T-helper 2 cell treated with Interferon-gamma antibody and Interleukin-4, amounts not matched to agents 5 μg/mL and 100 μg/mL, for 36 hours (primary cell): ENCODE measurements at regions not wholly inside any gene's neighbourhood (a gene's known extent, or its start where the extent isn't known, plus 50 kb on each side); places are given as distances from the start of the nearest gene placed in this dataset.
"Not testable (repeated sequence)": the region's sequence is repeated elsewhere in the genome, so short reads cannot be mapped to it uniquely, and the experiment has no call there.

Experiments
- DNase-seq: peaks from one replicate; pipeline ENCODE4 v3.0.0; 2021; ENCODE audit warnings: low spot score
- H3K27ac Mint-ChIP-seq: one replicate; pipeline ENCODE4 v1.8.0; 2021; ENCODE audit warnings: mild to moderate bottlenecking, mixed read lengths
- H3K27me3 Mint-ChIP-seq: one replicate; pipeline ENCODE4 v1.8.0; 2021; ENCODE audit warnings: low read depth, mixed read lengths
- H3K36me3 Mint-ChIP-seq: one replicate; pipeline ENCODE4 v1.8.0; 2021; ENCODE audit warnings: low read depth, mixed read lengths
- H3K4me1 Mint-ChIP-seq: one replicate; pipeline ENCODE4 v1.8.0; 2021; ENCODE audit warnings: low read depth, mixed read lengths
- H3K4me3 Mint-ChIP-seq: one replicate; pipeline ENCODE4 v1.8.0; 2022; ENCODE audit warnings: mild to moderate bottlenecking, moderate library complexity, mixed read lengths
- H3K9me3 Mint-ChIP-seq: one replicate; pipeline ENCODE4 v1.8.0; 2021; ENCODE audit warnings: mixed read lengths

GRCh38 chr12:42030588-42030987 lies 114.1 kb downstream of the GXYLT1 start:
- no peak for DNase-seq
- H3K36me3 Mint-ChIP-seq: no peaks in the 10 kb centered on the region

GRCh38 chr12:42027546-42027945 lies 117.1 kb downstream of the GXYLT1 start:
- no peaks in the 10 kb centered on the region for H3K9me3 Mint-ChIP-seq
- no peaks in the 10 kb centered on the region for H3K36me3 Mint-ChIP-seq
- H3K4me1 Mint-ChIP-seq: peaks cover 6% of the 10 kb centered on the region
- H3K27me3 Mint-ChIP-seq: peaks cover 7% of the 10 kb centered on the region
- no peak overlapping the region for H3K4me3 Mint-ChIP-seq
- DNase-seq: no peak
- H3K27ac Mint-ChIP-seq: no peak overlapping the region

More at GRCh38 chr12:42030588-42030987, 114.1 kb downstream of the GXYLT1 start:
- Mint-ChIP-seq H3K4me1 (no peaks in the 10 kb centered on the region), H3K27ac (no peak overlapping the region), H3K27me3 (peaks cover 8% of the 10 kb centered on the region), H3K9me3 (no peaks in the 10 kb centered on the region), H3K4me3 (no peak overlapping the region)

GRCh38 chr12:42024495-42024830 lies 120.2 kb downstream of the GXYLT1 start:
- no peak for DNase-seq
- no peak overlapping the region for H3K27ac Mint-ChIP-seq
- no peaks in the 10 kb centered on the region for H3K9me3 Mint-ChIP-seq
- peak overlapping the region; percentile 78 for H3K4me3 Mint-ChIP-seq
- no peaks in the 10 kb centered on the region for H3K36me3 Mint-ChIP-seq
- H3K4me1 Mint-ChIP-seq: peaks cover 6% of the 10 kb centered on the region
- H3K27me3 Mint-ChIP-seq: peaks cover 7% of the 10 kb centered on the region

GRCh38 chr12:42023733-42024494 lies 120.8 kb downstream of the GXYLT1 start:
- no peaks in the 10 kb centered on the region for H3K36me3 Mint-ChIP-seq
- peak overlapping the region; percentile 78 for H3K4me3 Mint-ChIP-seq
- peaks cover 7% of the 10 kb centered on the region for H3K27me3 Mint-ChIP-seq
- peaks cover 6% of the 10 kb centered on the region for H3K4me1 Mint-ChIP-seq
- H3K9me3 Mint-ChIP-seq: no peaks in the 10 kb centered on the region
- peak; percentile 47 for DNase-seq
- no peak overlapping the region for H3K27ac Mint-ChIP-seq

- H3K36me3 Mint-ChIP-seq, H3K27ac Mint-ChIP-seq, H3K4me3 Mint-ChIP-seq, H3K9me3 Mint-ChIP-seq, H3K27me3 Mint-ChIP-seq, DNase-seq, H3K4me1 Mint-ChIP-seq: not testable (repeated sequence)
Observed at GRCh38 chr12:42021937-42022336, 122.7 kb downstream of the GXYLT1 start.

GRCh38 chr12:42021469-42021868 lies 123.2 kb downstream of the GXYLT1 start:
- Mint-ChIP-seq H3K36me3 (no peaks in the 10 kb centered on the region), H3K4me1 (peaks cover 6% of the 10 kb centered on the region), H3K27me3 (peaks cover 10% of the 10 kb centered on the region), H3K9me3 (no peaks in the 10 kb centered on the region), H3K27ac (no peak overlapping the region), H3K4me3 (no peak overlapping the region)
- no peak for DNase-seq

- no peaks in the 10 kb centered on the region for H3K36me3 Mint-ChIP-seq
- H3K27ac Mint-ChIP-seq: no peak overlapping the region
- H3K27me3 Mint-ChIP-seq: peaks cover 15% of the 10 kb centered on the region
- H3K4me3 Mint-ChIP-seq: no peak overlapping the region
- H3K9me3 Mint-ChIP-seq: no peaks in the 10 kb centered on the region
- H3K4me1 Mint-ChIP-seq: peaks cover 6% of the 10 kb centered on the region
- no peak for DNase-seq
Observed at GRCh38 chr12:42020226-42020625, 124.4 kb downstream of the GXYLT1 start.

- H3K27ac Mint-ChIP-seq: no peak overlapping the region
- H3K36me3 Mint-ChIP-seq: no peaks in the 10 kb centered on the region
- H3K4me3 Mint-ChIP-seq: no peak overlapping the region
- no peaks in the 10 kb centered on the region for H3K9me3 Mint-ChIP-seq
- DNase-seq: no peak
- peaks cover 6% of the 10 kb centered on the region for H3K4me1 Mint-ChIP-seq
- H3K27me3 Mint-ChIP-seq: peaks cover 15% of the 10 kb centered on the region
Observed at GRCh38 chr12:42019746-42020145, 124.9 kb downstream of the GXYLT1 start.

- H3K4me3 Mint-ChIP-seq: no peak overlapping the region
- DNase-seq: no peak
- no peaks in the 10 kb centered on the region for H3K36me3 Mint-ChIP-seq
- no peaks in the 10 kb centered on the region for H3K9me3 Mint-ChIP-seq
- no peaks in the 10 kb centered on the region for H3K4me1 Mint-ChIP-seq
- H3K27ac Mint-ChIP-seq: no peak overlapping the region
- H3K27me3 Mint-ChIP-seq: peaks cover 8% of the 10 kb centered on the region
Observed at GRCh38 chr12:42017051-42017450, 127.6 kb downstream of the GXYLT1 start.

- Mint-ChIP-seq H3K36me3 (no peaks in the 10 kb centered on the region), H3K27me3 (peaks cover 8% of the 10 kb centered on the region), H3K4me1 (no peaks in the 10 kb centered on the region), H3K9me3 (no peaks in the 10 kb centered on the region), H3K4me3 (no peak overlapping the region), H3K27ac (no peak overlapping the region)
- no peak for DNase-seq
Observed at GRCh38 chr12:42015051-42015461, 129.6 kb downstream of the GXYLT1 start.

GRCh38 chr12:42012501-42012900 lies 132.2 kb downstream of the GXYLT1 start:
- not testable (repeated sequence) for H3K36me3 Mint-ChIP-seq, H3K27ac Mint-ChIP-seq, H3K4me1 Mint-ChIP-seq, H3K9me3 Mint-ChIP-seq, H3K4me3 Mint-ChIP-seq, DNase-seq, H3K27me3 Mint-ChIP-seq

GRCh38 chr12:42010715-42011114 lies 134.0 kb downstream of the GXYLT1 start:
- DNase-seq: no peak
- Mint-ChIP-seq H3K4me3 (no peak overlapping the region), H3K27me3 (peaks cover 2% of the 10 kb centered on the region), H3K4me1 (no peaks in the 10 kb centered on the region), H3K36me3 (no peaks in the 10 kb centered on the region), H3K27ac (no peak overlapping the region), H3K9me3 (no peaks in the 10 kb centered on the region)

- no peak for DNase-seq
- no peaks in the 10 kb centered on the region for H3K4me1 Mint-ChIP-seq
- H3K27me3 Mint-ChIP-seq: peaks cover under 1% of the 10 kb centered on the region
- no peaks in the 10 kb centered on the region for H3K36me3 Mint-ChIP-seq
- H3K4me3 Mint-ChIP-seq: no peak overlapping the region
- H3K9me3 Mint-ChIP-seq: no peaks in the 10 kb centered on the region
- H3K27ac Mint-ChIP-seq: no peak overlapping the region
Observed at GRCh38 chr12:42010257-42010656, 134.4 kb downstream of the GXYLT1 start.

GRCh38 chr12:42008996-42009395 lies 135.7 kb downstream of the GXYLT1 start:
- Mint-ChIP-seq H3K36me3 (no peaks in the 10 kb centered on the region), H3K27ac (no peak overlapping the region), H3K27me3 (peaks cover 3% of the 10 kb centered on the region), H3K9me3 (no peaks in the 10 kb centered on the region), H3K4me3 (no peak overlapping the region), H3K4me1 (no peaks in the 10 kb centered on the region)
- no peak for DNase-seq

- no peaks in the 10 kb centered on the region for H3K4me1 Mint-ChIP-seq
- no peaks in the 10 kb centered on the region for H3K36me3 Mint-ChIP-seq
- no peak overlapping the region for H3K27ac Mint-ChIP-seq
- no peaks in the 10 kb centered on the region for H3K9me3 Mint-ChIP-seq
- DNase-seq: no peak
- H3K27me3 Mint-ChIP-seq: peaks cover 8% of the 10 kb centered on the region
- H3K4me3 Mint-ChIP-seq: no peak overlapping the region
Observed at GRCh38 chr12:42003031-42003430, 141.6 kb downstream of the GXYLT1 start.
